Lower leg skin (tissue), 3 donors: ENCODE measurements at regions not wholly inside any gene's neighbourhood (a gene's known extent, or its start where the extent isn't known, plus 50 kb on each side); places are given as distances from the start of the nearest gene placed in this dataset.

ENCODE experiments used
- POLR2A ChIP-seq, 2 donors: fragments of 450-650 bp; IDR thresholded peaks; one replicate each; pipeline ENCODE4 v1.6.1; 2016 to 2017; ENCODE audit warnings: antibody characterized with exemption in 2 of 2, mild to moderate bottlenecking in 1 of 2, moderate library complexity in 1 of 2
- TF ChIP-seq, protein P1 (sequence below), 3 donors: fragments of 450-650 bp; IDR thresholded peaks; one replicate each; pipeline ENCODE4 v1.5.1; 2016; ENCODE audit warnings: antibody characterized with exemption in 3 of 3, mild to moderate bottlenecking in 3 of 3, moderate library complexity in 2 of 3

DNA sequence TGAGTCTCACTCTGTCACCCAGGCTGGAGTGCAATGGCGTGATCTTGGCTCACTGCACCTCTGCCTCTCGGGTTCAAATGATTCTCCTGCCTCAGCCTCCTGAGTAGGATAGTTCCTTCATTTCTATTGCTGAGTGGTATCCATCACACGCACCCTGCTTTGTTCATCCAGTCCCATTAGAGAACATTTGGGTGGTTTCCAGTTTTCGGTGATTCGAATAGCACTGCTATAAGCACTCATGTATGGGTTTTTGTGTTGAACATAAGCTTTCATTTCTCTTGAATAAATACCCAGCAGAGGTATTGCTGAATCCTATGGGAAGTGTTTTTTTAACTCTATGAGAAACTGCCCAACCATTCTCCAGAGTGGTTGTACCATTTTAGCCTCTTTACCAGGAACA is 147.3 kb downstream of the DDX1 start:
- TF ChIP-seq POLR2A (IDR thresholded peaks at IDR 0.05): no peak
- TF ChIP-seq, protein P1, sequence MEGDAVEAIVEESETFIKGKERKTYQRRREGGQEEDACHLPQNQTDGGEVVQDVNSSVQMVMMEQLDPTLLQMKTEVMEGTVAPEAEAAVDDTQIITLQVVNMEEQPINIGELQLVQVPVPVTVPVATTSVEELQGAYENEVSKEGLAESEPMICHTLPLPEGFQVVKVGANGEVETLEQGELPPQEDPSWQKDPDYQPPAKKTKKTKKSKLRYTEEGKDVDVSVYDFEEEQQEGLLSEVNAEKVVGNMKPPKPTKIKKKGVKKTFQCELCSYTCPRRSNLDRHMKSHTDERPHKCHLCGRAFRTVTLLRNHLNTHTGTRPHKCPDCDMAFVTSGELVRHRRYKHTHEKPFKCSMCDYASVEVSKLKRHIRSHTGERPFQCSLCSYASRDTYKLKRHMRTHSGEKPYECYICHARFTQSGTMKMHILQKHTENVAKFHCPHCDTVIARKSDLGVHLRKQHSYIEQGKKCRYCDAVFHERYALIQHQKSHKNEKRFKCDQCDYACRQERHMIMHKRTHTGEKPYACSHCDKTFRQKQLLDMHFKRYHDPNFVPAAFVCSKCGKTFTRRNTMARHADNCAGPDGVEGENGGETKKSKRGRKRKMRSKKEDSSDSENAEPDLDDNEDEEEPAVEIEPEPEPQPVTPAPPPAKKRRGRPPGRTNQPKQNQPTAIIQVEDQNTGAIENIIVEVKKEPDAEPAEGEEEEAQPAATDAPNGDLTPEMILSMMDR (IDR thresholded peaks at IDR 0.05): no peak
